Nephron progenitor cell (in vitro differentiated cells): ENCODE measurements at regions not wholly inside any gene's neighbourhood (a gene's known extent, or its start where the extent isn't known, plus 50 kb on each side); places are given as distances from the start of the nearest gene placed in this dataset.

Experiments
- DNase-seq: peaks from one replicate; pipeline ENCODE4 v3.0.0; 2021
- H3K27ac Mint-ChIP-seq: 2 replicates; pipeline ENCODE4 v1.8.0; 2021; ENCODE audit warnings: mild to moderate bottlenecking, moderate library complexity, mixed read lengths
- H3K27me3 Mint-ChIP-seq: 2 replicates; pipeline ENCODE4 v1.8.0; 2021; ENCODE audit warnings: mild to moderate bottlenecking, low read depth, mixed read lengths; ENCODE audit not compliant: poor library complexity
- H3K36me3 Mint-ChIP-seq: 2 replicates; pipeline ENCODE4 v1.8.0; 2021; ENCODE audit warnings: low read depth, mixed read lengths
- H3K4me1 Mint-ChIP-seq: 2 replicates; pipeline ENCODE4 v1.8.0; 2021; ENCODE audit warnings: mixed read lengths
- H3K4me3 Mint-ChIP-seq: 2 replicates; pipeline ENCODE4 v1.8.0; 2021; ENCODE audit warnings: mild to moderate bottlenecking, moderate library complexity, mixed read lengths
- H3K9me3 Mint-ChIP-seq: 2 replicates; pipeline ENCODE4 v1.8.0; 2021; ENCODE audit warnings: mild to moderate bottlenecking, moderate library complexity, mixed read lengths
- CTCF ChIP-seq: fragments of 200-600 bp; sonication (generic); IDR thresholded peaks from 2 replicates; pipeline ENCODE4 v1.5.0; 2021; ENCODE audit warnings: antibody characterized with exemption

DNA sequence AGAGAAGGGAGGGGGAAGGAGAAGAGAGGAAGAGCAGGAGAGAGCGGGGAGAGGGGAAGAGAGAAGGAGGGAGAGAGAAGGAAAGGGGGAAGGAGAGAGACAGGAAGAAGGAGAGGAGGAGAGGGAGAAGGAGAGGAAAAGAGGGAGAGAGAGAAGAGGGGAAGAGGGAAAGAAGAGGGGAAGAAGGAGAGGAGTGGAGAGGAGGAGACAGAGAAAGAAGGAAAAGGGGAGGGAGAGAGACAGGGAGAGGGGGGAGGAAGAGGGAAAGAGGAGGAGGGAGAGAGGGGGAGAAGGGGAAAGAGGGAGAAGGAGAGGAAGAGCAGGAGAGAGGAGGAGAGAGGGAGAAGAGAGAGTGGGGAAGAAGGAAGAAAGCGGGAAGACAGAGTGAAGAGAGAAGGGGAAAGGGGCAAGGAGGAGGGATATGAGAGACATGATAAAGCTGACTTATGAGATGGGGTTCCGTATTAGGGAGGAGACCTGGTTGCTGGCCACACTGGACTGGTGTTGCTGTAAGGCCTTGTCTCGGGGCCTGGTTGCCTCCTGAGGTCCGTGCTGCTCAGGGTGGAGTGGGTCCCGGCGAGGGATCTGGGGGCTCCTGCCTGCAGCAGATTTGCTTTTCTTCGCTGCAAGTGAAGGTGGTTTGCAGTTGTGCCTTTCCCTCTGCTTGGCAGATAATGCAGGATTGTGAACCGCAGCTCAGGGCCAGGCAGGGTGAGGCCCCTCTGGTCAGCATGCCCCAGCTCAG is 139.5 kb downstream of the TEX29 start:
- Mint-ChIP-seq H3K36me3 (no peaks in the 10 kb centered on the region), H3K27ac (no peak overlapping the region), H3K27me3 (peaks cover 38% of the 10 kb centered on the region), H3K9me3 (peaks cover 26% of the 10 kb centered on the region), H3K4me3 (no peak overlapping the region), H3K4me1 (peaks cover 3% of the 10 kb centered on the region)
- DNase-seq: no peak
- no peak for TF ChIP-seq CTCF

DNA sequence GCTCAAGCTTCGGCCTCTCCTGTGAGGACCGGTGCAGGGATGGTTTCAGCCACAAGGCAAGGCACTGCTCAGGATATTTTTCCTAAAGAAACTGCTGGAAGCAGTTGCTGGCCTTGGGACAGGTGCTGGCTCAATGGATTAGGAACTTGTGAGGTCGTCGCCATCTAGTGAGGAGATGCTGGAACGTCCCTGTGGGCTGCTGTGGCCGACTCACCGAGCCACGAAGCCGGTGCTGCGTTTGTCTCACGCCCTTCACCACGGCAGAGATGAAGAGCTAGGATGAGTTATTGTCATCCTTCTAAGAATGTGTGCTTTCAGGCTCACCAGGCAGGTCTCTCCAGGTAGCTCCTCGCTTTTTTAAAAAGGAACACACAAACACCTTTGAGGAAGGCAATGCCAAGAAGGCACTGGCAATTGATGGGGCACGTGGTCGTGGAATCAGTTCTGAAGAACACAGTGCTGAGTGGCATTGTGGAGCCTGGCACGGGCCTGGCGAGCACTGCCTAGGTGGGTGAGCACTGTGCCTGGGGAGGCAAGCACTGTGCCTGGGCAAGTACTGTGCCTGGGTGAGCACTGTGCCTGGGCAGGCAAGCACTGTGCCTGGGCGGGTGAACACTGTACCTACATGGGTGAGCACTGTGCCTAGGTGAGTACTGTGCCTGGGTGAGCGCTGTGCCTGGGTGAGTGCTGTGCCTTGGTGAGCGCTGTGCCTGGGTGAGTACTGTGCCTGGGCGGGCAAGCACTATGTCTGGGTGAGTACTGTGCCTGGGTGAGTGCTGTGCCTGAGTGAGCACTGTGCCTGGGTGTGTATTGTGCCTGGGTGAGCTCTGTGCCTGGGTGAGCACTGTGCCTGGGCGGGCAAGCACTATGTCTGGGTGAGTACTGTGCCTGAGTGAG is 140.4 kb downstream of the TEX29 start:
- Mint-ChIP-seq H3K4me1 (peaks cover 3% of the 10 kb centered on the region), H3K9me3 (peaks cover 22% of the 10 kb centered on the region), H3K27ac (no peak overlapping the region), H3K27me3 (peaks cover 45% of the 10 kb centered on the region), H3K4me3 (no peak overlapping the region), H3K36me3 (no peaks in the 10 kb centered on the region)
- peak; percentile 43 for TF ChIP-seq CTCF
- peak; percentile 47 for DNase-seq

DNA sequence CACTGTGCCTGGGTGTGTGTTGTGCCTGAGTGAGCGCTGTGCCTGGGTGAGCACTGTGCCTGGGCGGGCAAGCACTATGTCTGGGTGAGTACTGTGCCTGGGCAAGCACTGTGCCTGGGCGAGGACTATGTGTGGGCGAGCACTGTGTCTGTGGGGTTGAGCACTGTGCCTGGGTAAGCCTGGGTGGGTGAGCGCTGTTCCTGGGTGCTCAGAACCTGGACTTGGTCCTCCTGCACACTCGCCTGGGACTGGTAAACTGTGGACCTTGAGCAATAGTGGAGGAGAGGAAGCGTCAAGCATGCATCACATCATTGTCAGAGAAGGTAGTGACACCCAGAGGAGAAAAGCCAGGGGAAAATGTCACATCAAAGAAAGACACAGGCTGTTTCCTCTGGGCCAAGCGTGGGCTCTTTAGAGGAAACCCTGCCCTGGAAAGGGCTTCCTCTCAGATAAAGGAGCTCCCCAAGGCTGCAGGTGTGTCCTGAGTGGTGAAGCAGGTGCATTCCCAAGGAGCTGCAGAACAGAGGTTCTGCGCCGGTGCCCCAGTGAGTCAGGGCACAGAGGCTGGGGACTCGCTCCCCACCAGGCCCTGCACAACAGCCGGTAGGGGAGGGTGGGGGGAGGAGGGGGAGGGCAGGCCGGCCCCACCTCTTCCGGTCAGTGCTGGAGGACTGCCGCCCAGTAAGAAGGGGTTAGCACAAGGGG is 141.2 kb downstream of the TEX29 start:
- Mint-ChIP-seq H3K9me3 (peaks cover 16% of the 10 kb centered on the region), H3K27ac (no peak overlapping the region), H3K4me3 (no peak overlapping the region), H3K4me1 (peaks cover 3% of the 10 kb centered on the region), H3K36me3 (no peaks in the 10 kb centered on the region), H3K27me3 (peaks cover 43% of the 10 kb centered on the region)
- TF ChIP-seq CTCF: no peak
- no peak for DNase-seq

DNA sequence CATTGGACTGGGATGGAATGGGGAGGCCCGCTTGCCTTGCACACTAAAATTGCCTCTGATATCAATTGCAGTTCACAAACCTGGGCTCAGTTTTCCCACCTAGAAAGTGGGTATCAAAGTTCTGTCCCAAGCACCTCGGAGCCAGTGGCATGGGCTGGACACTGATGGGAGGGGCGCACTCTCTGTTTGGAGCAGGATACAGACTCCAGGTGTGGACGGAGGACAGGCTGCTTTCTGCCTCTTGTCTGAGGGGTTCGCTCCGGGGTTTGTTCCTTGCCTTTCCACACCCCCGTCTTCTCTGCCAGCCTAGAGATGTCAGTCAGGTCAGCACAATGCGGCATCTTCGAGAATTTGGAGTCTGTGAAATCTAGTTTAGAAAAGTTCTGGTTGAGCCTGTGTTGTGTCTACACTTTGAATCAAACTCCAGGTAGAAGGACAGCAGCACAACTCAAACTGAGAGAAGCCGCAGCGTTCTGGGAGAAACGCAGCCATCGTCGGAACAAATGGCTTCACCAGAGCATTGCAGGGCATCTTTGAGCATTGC is 141.9 kb downstream of the TEX29 start:
- Mint-ChIP-seq H3K9me3 (peaks cover 17% of the 10 kb centered on the region), H3K36me3 (no peaks in the 10 kb centered on the region), H3K27ac (no peak overlapping the region), H3K4me3 (no peak overlapping the region), H3K27me3 (peaks cover 43% of the 10 kb centered on the region), H3K4me1 (peaks cover 3% of the 10 kb centered on the region)
- DNase-seq: no peak
- no peak for TF ChIP-seq CTCF

GRCh38 chr13:111462944-111463343 is 142.5 kb downstream of the TEX29 start:
- no peaks in the 10 kb centered on the region for H3K36me3 Mint-ChIP-seq
- no peak overlapping the region for H3K4me3 Mint-ChIP-seq
- H3K9me3 Mint-ChIP-seq: peaks cover 11% of the 10 kb centered on the region
- TF ChIP-seq CTCF: no peak
- peaks cover 38% of the 10 kb centered on the region for H3K27me3 Mint-ChIP-seq
- no peak overlapping the region for H3K27ac Mint-ChIP-seq
- H3K4me1 Mint-ChIP-seq: peaks cover 3% of the 10 kb centered on the region
- no peak for DNase-seq
